HG02884 (cell line): ENCODE measurements at regions not wholly inside any gene's neighbourhood (a gene's known extent, or its start where the extent isn't known, plus 50 kb on each side); places are given as distances from the start of the nearest gene placed in this dataset.

Source experiments
- ATAC-seq: cut with Tn5 transposase; IDR thresholded peaks from one replicate; pipeline ENCODE4 v1.9.1; 2021; ENCODE audit warnings: mild to moderate bottlenecking, moderate library complexity; ENCODE audit not compliant: unreplicated experiment

GRCh38 chr1:10848109-10848684 lies 51.8 kb upstream of the CASZ1 start:
- ATAC-seq, result no peak

GRCh38 chr1:10850026-10850425 lies 53.6 kb upstream of the CASZ1 start:
- ATAC-seq, result no peak

GRCh38 chr1:10851024-10852013 lies 54.9 kb upstream of the CASZ1 start:
- ATAC-seq, result no peak

- no peak for ATAC-seq
These were observed 55.6 kb upstream of the CASZ1 start for GRCh38 chr1:10852018-10852417.

- no peak for ATAC-seq
These were observed 56.0 kb upstream of the CASZ1 start for GRCh38 chr1:10852486-10852885.

- ATAC-seq, result no peak
These were observed 56.6 kb upstream of the CASZ1 start for GRCh38 chr1:10852998-10853520.

- ATAC-seq, result no peak
These were observed 57.3 kb upstream of the CASZ1 start for GRCh38 chr1:10853701-10854100.

- ATAC-seq, result no peak
These were observed 58.5 kb upstream of the CASZ1 start for GRCh38 chr1:10854856-10855459.

GRCh38 chr1:10856176-10856683 lies 59.8 kb upstream of the CASZ1 start:
- no peak for ATAC-seq

GRCh38 chr1:10856863-10857598 lies 60.6 kb upstream of the CASZ1 start:
- no peak for ATAC-seq

- no peak for ATAC-seq
These were observed 61.2 kb upstream of the CASZ1 start for GRCh38 chr1:10857687-10858086.

- no peak for ATAC-seq
These were observed 63.8 kb upstream of the CASZ1 start for GRCh38 chr1:10860218-10860617.

GRCh38 chr1:10860682-10861081 lies 64.2 kb upstream of the CASZ1 start:
- ATAC-seq, result no peak

GRCh38 chr1:10861822-10862221 lies 65.4 kb upstream of the CASZ1 start:
- ATAC-seq, result no peak

- ATAC-seq, result no peak
These were observed 66.4 kb upstream of the CASZ1 start for GRCh38 chr1:10862743-10863335.

GRCh38 chr1:10863886-10864285 lies 67.4 kb upstream of the CASZ1 start:
- ATAC-seq, result no peak

GRCh38 chr1:10864776-10865175 lies 68.3 kb upstream of the CASZ1 start:
- ATAC-seq, result no peak

GRCh38 chr1:10865518-10866320 lies 69.3 kb upstream of the CASZ1 start:
- no peak for ATAC-seq

GRCh38 chr1:10866321-10867093 lies 70.1 kb upstream of the CASZ1 start:
- no peak for ATAC-seq
